ENCODE measurements at regions not wholly inside any gene's neighbourhood (a gene's known extent, or its start where the extent isn't known, plus 50 kb on each side); places are given as distances from the start of the nearest gene placed in this dataset.

- TF ChIP-seq TSHZ1 (tag by site-specific recombination; IDR thresholded peaks at IDR 0.05; ENCODE audit: borderline replicate concordance) (no peak), SCRT2 (tag by site-specific recombination; IDR thresholded peaks at IDR 0.05) (no peak), REST (tag by site-specific recombination; IDR thresholded peaks at IDR 0.05) (no peak), ZNF302 (tag by site-specific recombination; IDR thresholded peaks at IDR 0.05; ENCODE audit: low read depth) (no peak), ZNF157 (tag by site-specific recombination; IDR thresholded peaks at IDR 0.05) (no peak)
Measured at GRCh38 chr2:145289946-145290345, 770.0 kb upstream of the ZEB2 start (continued).

GRCh38 chr2:145288650-145289496 is 769.0 kb upstream of the ZEB2 start:
- ChIA-PET CTCF (no interaction called here), POLR2A (no interaction called here)
- Histone ChIP-seq H3K4me1 (ENCODE audit: control insufficient read depth, insufficient read depth, low read length) (no peaks in the 10 kb centered on the region), H3K27ac (ENCODE audit: extremely low read depth, low read depth, low read length) (no peak overlapping the region), H3K4me3 (ENCODE audit: low read depth, low read length) (no peak overlapping the region), H3K36me3 (ENCODE audit: control insufficient read depth in 2 of 2, insufficient read depth in 1 of 2, low read length in 2 of 2) (no peaks in the 10 kb centered on the region), H3K9me3 (ENCODE audit: control insufficient read depth, insufficient read depth, low read depth, low read length) (no peaks in the 10 kb centered on the region)
- no peak for TF ChIP-seq PATZ1 (tag by site-specific recombination; IDR thresholded peaks at IDR 0.05)
- no peak for TF ChIP-seq ZBTB11 (tag by site-specific recombination; conservative IDR thresholded peaks at IDR 0.05; ENCODE audit: low read depth)
- no peak for TF ChIP-seq ZSCAN23 (tag by site-specific recombination; IDR thresholded peaks at IDR 0.05)
- no peak for TF ChIP-seq ZBTB20 (tag by site-specific recombination; IDR thresholded peaks at IDR 0.05)
- no peak for TF ChIP-seq ZNF639 (tag by site-specific recombination; IDR thresholded peaks at IDR 0.05)
- no peak for TF ChIP-seq ZNF239 (tag by site-specific recombination; IDR thresholded peaks at IDR 0.05)
- no peak for TF ChIP-seq ZNF311 (tag by site-specific recombination; IDR thresholded peaks at IDR 0.05; ENCODE audit: borderline replicate concordance)
- no peak for TF ChIP-seq ZNF202 (tag by site-specific recombination; IDR thresholded peaks at IDR 0.05; ENCODE audit: borderline replicate concordance)
- TF ChIP-seq ZNF621 (tag by site-specific recombination; IDR thresholded peaks at IDR 0.05), result no peak
- no peak for TF ChIP-seq ZNF18 (tag by site-specific recombination; IDR thresholded peaks at IDR 0.05)
- no peak for TF ChIP-seq REPIN1 (tag by site-specific recombination; IDR thresholded peaks at IDR 0.05; ENCODE audit: low read depth)
- no peak for TF ChIP-seq ZNF561 (tag by site-specific recombination; IDR thresholded peaks at IDR 0.05; ENCODE audit: borderline replicate concordance)
- no peak for TF ChIP-seq ZNF776 (tag by site-specific recombination; IDR thresholded peaks at IDR 0.05; ENCODE audit: borderline replicate concordance)
- no peak for TF ChIP-seq ZNF585B (tag by site-specific recombination; IDR thresholded peaks at IDR 0.05)
- no peak for TF ChIP-seq ZNF19 (tag by site-specific recombination; IDR thresholded peaks at IDR 0.05; ENCODE audit: low read depth)

Measured in HEK293 (cell line).